ENCODE measurements at regions not wholly inside any gene's neighbourhood (a gene's known extent, or its start where the extent isn't known, plus 50 kb on each side); places are given as distances from the start of the nearest gene placed in this dataset.
"Not testable (repeated sequence)": the region's sequence is repeated elsewhere in the genome, so short reads cannot be mapped to it uniquely, and the experiment has no call there.

- Mint-ChIP-seq H3K4me3 (no peak overlapping the region), H3K36me3 (peaks cover 0 to 3% of the 10 kb centered on the region in 2 donors), H3K9me3 (peaks cover 0 to 28% (median 6%) of the 10 kb centered on the region in 7 donors), H3K27me3 (no peaks in the 10 kb centered on the region), H3K4me1 (no peaks in the 10 kb centered on the region), H3K27ac (no peak overlapping the region)
- ATAC-seq (ENCODE audit: low read depth in 2 of 2) (no peak), DNase-seq (no peak)
Observed at GRCh38 chr1:95659166-95659565, 425.2 kb downstream of the RWDD3 start.

- Mint-ChIP-seq H3K4me3 (no peak overlapping the region), H3K36me3 (peaks cover 0 to 3% of the 10 kb centered on the region in 2 donors), H3K27me3 (no peaks in the 10 kb centered on the region), H3K27ac (no peak overlapping the region), H3K9me3 (peaks cover 0 to 28% (median 8%) of the 10 kb centered on the region in 7 donors), H3K4me1 (no peaks in the 10 kb centered on the region)
- no peak for ATAC-seq (ENCODE audit: low read depth in 2 of 2)
- DNase-seq, result no peak
Observed at GRCh38 chr1:95659588-95659987, 425.6 kb downstream of the RWDD3 start.

- Mint-ChIP-seq H3K36me3 (peaks cover 0 to 3% of the 10 kb centered on the region in 2 donors), H3K4me3 (no peak overlapping the region), H3K27me3 (no peaks in the 10 kb centered on the region), H3K27ac (no peak overlapping the region), H3K9me3 (peaks cover 0 to 33% (median 9%) of the 10 kb centered on the region in 7 donors), H3K4me1 (no peaks in the 10 kb centered on the region)
- no peak for DNase-seq
- no peak for ATAC-seq (ENCODE audit: low read depth in 2 of 2)
Observed at GRCh38 chr1:95660736-95661135, 426.7 kb downstream of the RWDD3 start.

GRCh38 chr1:95663530-95663929 is 429.5 kb downstream of the RWDD3 start:
- not testable (repeated sequence) for H3K27ac Mint-ChIP-seq; H3K4me3 Mint-ChIP-seq; DNase-seq; H3K36me3 Mint-ChIP-seq; H3K27me3 Mint-ChIP-seq; H3K4me1 Mint-ChIP-seq; ATAC-seq (ENCODE audit: low read depth in 2 of 2)
- peaks cover 3 to 32% (median 12%) of the 10 kb centered on the region in 7 donors for H3K9me3 Mint-ChIP-seq

GRCh38 chr1:95668165-95668564 is 434.2 kb downstream of the RWDD3 start:
- H3K4me1 Mint-ChIP-seq, result no peaks in the 10 kb centered on the region
- DNase-seq, result no peak
- peaks cover 5 to 14% (median 8%) of the 10 kb centered on the region in 7 donors for H3K9me3 Mint-ChIP-seq
- H3K36me3 Mint-ChIP-seq, result no peaks in the 10 kb centered on the region
- H3K4me3 Mint-ChIP-seq, result no peak overlapping the region
- no peak overlapping the region for H3K27ac Mint-ChIP-seq
- no peak for ATAC-seq (ENCODE audit: low read depth in 2 of 2)
- no peaks in the 10 kb centered on the region for H3K27me3 Mint-ChIP-seq

- not testable (repeated sequence) for H3K36me3 Mint-ChIP-seq; H3K4me3 Mint-ChIP-seq; H3K4me1 Mint-ChIP-seq; H3K27ac Mint-ChIP-seq; DNase-seq; ATAC-seq (ENCODE audit: low read depth in 2 of 2); H3K27me3 Mint-ChIP-seq
- peaks cover under 1 to 11% (median 5%) of the 10 kb centered on the region in 7 donors for H3K9me3 Mint-ChIP-seq
Observed at GRCh38 chr1:95669638-95670037, 435.6 kb downstream of the RWDD3 start.

- Mint-ChIP-seq H3K9me3 (peaks cover 0 to 11% (median 5%) of the 10 kb centered on the region in 7 donors), H3K27me3 (no peaks in the 10 kb centered on the region), H3K4me3 (no peak overlapping the region), H3K27ac (no peak overlapping the region), H3K36me3 (no peaks in the 10 kb centered on the region), H3K4me1 (no peaks in the 10 kb centered on the region)
- ATAC-seq (ENCODE audit: low read depth in 2 of 2), result no peak
- DNase-seq, result no peak
Observed at GRCh38 chr1:95671098-95671497, 437.1 kb downstream of the RWDD3 start.

- Mint-ChIP-seq H3K4me1 (no peaks in the 10 kb centered on the region), H3K36me3 (no peaks in the 10 kb centered on the region), H3K4me3 (no peak overlapping the region)
Observed at GRCh38 chr1:95679262-95679661, 445.3 kb downstream of the RWDD3 start.

GRCh38 chr1:95685081-95685480 is 451.1 kb downstream of the RWDD3 start:
- no peaks in the 10 kb centered on the region for H3K4me1 Mint-ChIP-seq
- H3K4me3 Mint-ChIP-seq, result no peak overlapping the region
- no peaks in the 10 kb centered on the region for H3K36me3 Mint-ChIP-seq
- peaks cover 0 to 13% (median 0%) of the 10 kb centered on the region in 7 donors for H3K9me3 Mint-ChIP-seq
- no peak overlapping the region for H3K27ac Mint-ChIP-seq
- DNase-seq (no peak), ATAC-seq (ENCODE audit: low read depth in 2 of 2) (no peak)
- H3K27me3 Mint-ChIP-seq, result no peaks in the 10 kb centered on the region

More at GRCh38 chr1:95679262-95679661, 445.3 kb downstream of the RWDD3 start:
- Mint-ChIP-seq H3K27me3 (no peaks in the 10 kb centered on the region), H3K27ac (no peak overlapping the region), H3K9me3 (peaks cover 0 to 12% (median 0%) of the 10 kb centered on the region in 7 donors)
- ATAC-seq (ENCODE audit: low read depth in 2 of 2), result no peak
- no peak for DNase-seq

- Mint-ChIP-seq H3K27me3 (no peaks in the 10 kb centered on the region), H3K27ac (no peak overlapping the region), H3K4me1 (no peaks in the 10 kb centered on the region), H3K9me3 (peaks cover 0 to 16% (median 0%) of the 10 kb centered on the region in 7 donors), H3K4me3 (no peak overlapping the region), H3K36me3 (no peaks in the 10 kb centered on the region)
- ATAC-seq (ENCODE audit: low read depth in 2 of 2) (no peak), DNase-seq (no peak)
Observed at GRCh38 chr1:95686217-95686616, 452.2 kb downstream of the RWDD3 start.

- peaks cover 8 to 34% (median 20%) of the 10 kb centered on the region in 7 donors for H3K9me3 Mint-ChIP-seq
- H3K27me3 Mint-ChIP-seq, result no peaks in the 10 kb centered on the region
- H3K4me3 Mint-ChIP-seq, result no peak overlapping the region
- no peak for ATAC-seq (ENCODE audit: low read depth in 2 of 2)
- no peak overlapping the region for H3K27ac Mint-ChIP-seq
- H3K36me3 Mint-ChIP-seq, result no peaks in the 10 kb centered on the region
- DNase-seq, result no peak
- H3K4me1 Mint-ChIP-seq, result no peaks in the 10 kb centered on the region
Observed at GRCh38 chr1:95699149-95699953, 465.3 kb downstream of the RWDD3 start.

- ATAC-seq (ENCODE audit: low read depth in 2 of 2) (no peak), DNase-seq (no peak)
- H3K27ac Mint-ChIP-seq, result no peak overlapping the region
- H3K36me3 Mint-ChIP-seq, result no peaks in the 10 kb centered on the region
- H3K27me3 Mint-ChIP-seq, result no peaks in the 10 kb centered on the region
- no peaks in the 10 kb centered on the region for H3K4me1 Mint-ChIP-seq
- no peak overlapping the region for H3K4me3 Mint-ChIP-seq
- H3K9me3 Mint-ChIP-seq, result peaks cover 8 to 57% (median 36%) of the 10 kb centered on the region in 7 donors
Observed at GRCh38 chr1:95701450-95702173, 467.6 kb downstream of the RWDD3 start.

GRCh38 chr1:95703046-95703445 is 469.0 kb downstream of the RWDD3 start:
- DNase-seq (no peak), ATAC-seq (ENCODE audit: low read depth in 2 of 2) (no peak)
- H3K4me1 Mint-ChIP-seq, result no peaks in the 10 kb centered on the region
- peaks cover 12 to 67% (median 39%) of the 10 kb centered on the region in 7 donors for H3K9me3 Mint-ChIP-seq
- no peaks in the 10 kb centered on the region for H3K36me3 Mint-ChIP-seq
- no peaks in the 10 kb centered on the region for H3K27me3 Mint-ChIP-seq
- H3K27ac Mint-ChIP-seq, result no peak overlapping the region
- H3K4me3 Mint-ChIP-seq, result no peak overlapping the region

GRCh38 chr1:95716097-95716496 is 482.1 kb downstream of the RWDD3 start:
- no peaks in the 10 kb centered on the region for H3K27me3 Mint-ChIP-seq
- ATAC-seq (ENCODE audit: low read depth in 2 of 2), result no peak
- H3K9me3 Mint-ChIP-seq, result peaks cover 0 to 5% (median 0%) of the 10 kb centered on the region in 7 donors
- no peaks in the 10 kb centered on the region for H3K4me1 Mint-ChIP-seq
- DNase-seq, result no peak
- H3K27ac Mint-ChIP-seq, result no peak overlapping the region
- no peaks in the 10 kb centered on the region for H3K36me3 Mint-ChIP-seq
- H3K4me3 Mint-ChIP-seq, result no peak overlapping the region

All from naive B cell (primary cell).